A549 (cell line): ENCODE measurements at regions not wholly inside any gene's neighbourhood (a gene's known extent, or its start where the extent isn't known, plus 50 kb on each side); places are given as distances from the start of the nearest gene placed in this dataset.

Experiments used
- BHLHE40 ChIP-seq: IDR thresholded peaks from 2 replicates; pipeline ENCODE4 v1.6.1; 2012; ENCODE audit warnings: low read depth, low read length, inconsistent platforms
- CEBPB ChIP-seq, 2 experiments: fragments of >200 bp in 1 of 2; sonication (Bioruptor Twin) in 1 of 2; formaldehyde crosslinking in 1 of 2; IDR thresholded peaks; 2 replicates each; pipeline ENCODE4 v1.6.1; 2012 to 2016
- EP300 ChIP-seq, 2 experiments: fragments of >200 bp; sonication (Bioruptor Twin); formaldehyde crosslinking; IDR thresholded peaks; 2 replicates in 1 of 2; 3 replicates in 1 of 2; pipeline ENCODE4 v1.6.1; 2016 to 2017
- MAFK ChIP-seq: fragments of 450-650 bp; IDR thresholded peaks from 2 replicates; pipeline ENCODE4 v1.6.1; 2014; ENCODE audit not compliant: partially characterized antibody
- NR3C1 ChIP-seq: fragments of >200 bp; sonication (Bioruptor Twin); formaldehyde crosslinking; IDR thresholded peaks from 3 replicates; pipeline ENCODE4 v1.6.1; 2017
- PHF8 ChIP-seq: fragments of 200-600 bp; sonication (generic); IDR thresholded peaks from 2 replicates; pipeline ENCODE4 v1.6.1; 2016; ENCODE audit warnings: low read depth, mild to moderate bottlenecking, antibody characterized with exemption, moderate library complexity, borderline replicate concordance
- POLR2A ChIP-seq: IDR thresholded peaks from 2 replicates; pipeline ENCODE4 v1.6.1; 2012; ENCODE audit warnings: mild to moderate bottlenecking, low read length
- RCOR1 ChIP-seq: fragments of 150-350 bp; IDR thresholded peaks from 2 replicates; pipeline ENCODE4 v1.6.1; 2014; ENCODE audit warnings: antibody characterized with exemption, low read length, low read depth
- TF ChIP-seq, protein P1 (sequence below): fragments of >200 bp; sonication (Bioruptor Twin); formaldehyde crosslinking; IDR thresholded peaks from 3 replicates; pipeline ENCODE4 v1.5.1; 2016

DNA sequence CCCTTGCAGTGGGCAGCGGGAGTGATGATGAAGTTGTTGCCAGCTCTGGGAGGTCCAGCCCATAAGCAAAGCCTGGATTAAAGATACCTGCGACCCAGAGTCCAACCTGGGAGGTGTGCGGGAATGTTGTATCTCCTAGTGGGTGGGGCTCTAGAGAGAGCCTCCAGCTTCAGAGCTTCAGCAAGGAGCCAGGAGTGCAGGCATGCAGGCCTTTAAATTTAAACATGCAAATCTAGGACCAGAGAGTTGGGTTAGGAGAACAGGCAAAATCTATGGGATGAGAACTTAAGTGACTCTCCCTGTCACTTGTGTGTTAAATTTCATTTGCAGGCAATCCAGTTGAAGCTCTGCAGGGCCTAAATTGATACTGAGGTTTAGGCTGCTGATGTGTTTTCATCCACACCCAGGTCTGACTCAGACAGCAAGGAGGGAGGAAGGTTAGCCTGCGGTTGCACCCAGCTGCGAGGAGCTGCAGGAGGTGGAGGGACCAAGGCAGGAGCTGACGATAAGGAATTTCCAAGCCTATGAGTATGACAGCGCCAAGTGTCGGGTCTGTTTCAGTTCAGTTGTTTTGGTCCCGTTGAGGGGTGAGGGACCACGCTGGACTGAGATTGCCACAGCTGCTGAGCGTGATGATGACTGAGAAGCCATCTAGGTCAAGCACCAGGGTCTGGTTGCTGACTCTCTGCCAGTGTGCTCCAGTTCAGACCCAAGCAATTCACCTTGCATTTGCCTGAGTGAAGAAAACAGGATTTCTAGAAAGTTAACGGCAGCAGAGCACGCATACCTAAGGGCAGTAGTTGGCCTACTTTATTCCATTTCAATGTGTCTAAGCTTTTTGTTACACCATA lies 243.0 kb downstream of the ICE1 start:
- TF ChIP-seq BHLHE40 = no peak
- TF ChIP-seq POLR2A = no peak
- TF ChIP-seq, protein P1, sequence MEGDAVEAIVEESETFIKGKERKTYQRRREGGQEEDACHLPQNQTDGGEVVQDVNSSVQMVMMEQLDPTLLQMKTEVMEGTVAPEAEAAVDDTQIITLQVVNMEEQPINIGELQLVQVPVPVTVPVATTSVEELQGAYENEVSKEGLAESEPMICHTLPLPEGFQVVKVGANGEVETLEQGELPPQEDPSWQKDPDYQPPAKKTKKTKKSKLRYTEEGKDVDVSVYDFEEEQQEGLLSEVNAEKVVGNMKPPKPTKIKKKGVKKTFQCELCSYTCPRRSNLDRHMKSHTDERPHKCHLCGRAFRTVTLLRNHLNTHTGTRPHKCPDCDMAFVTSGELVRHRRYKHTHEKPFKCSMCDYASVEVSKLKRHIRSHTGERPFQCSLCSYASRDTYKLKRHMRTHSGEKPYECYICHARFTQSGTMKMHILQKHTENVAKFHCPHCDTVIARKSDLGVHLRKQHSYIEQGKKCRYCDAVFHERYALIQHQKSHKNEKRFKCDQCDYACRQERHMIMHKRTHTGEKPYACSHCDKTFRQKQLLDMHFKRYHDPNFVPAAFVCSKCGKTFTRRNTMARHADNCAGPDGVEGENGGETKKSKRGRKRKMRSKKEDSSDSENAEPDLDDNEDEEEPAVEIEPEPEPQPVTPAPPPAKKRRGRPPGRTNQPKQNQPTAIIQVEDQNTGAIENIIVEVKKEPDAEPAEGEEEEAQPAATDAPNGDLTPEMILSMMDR = no peak
- no peak for TF ChIP-seq NR3C1
- no peak for TF ChIP-seq CEBPB (IDR thresholded peaks at IDR 0.05)
- no peak for TF ChIP-seq RCOR1
- no peak for TF ChIP-seq MAFK
- no peak for TF ChIP-seq PHF8
- no peak for TF ChIP-seq EP300 (IDR thresholded peaks at IDR 0.05)
